Kidney (tissue), 13 donors: ENCODE measurements at regions not wholly inside any gene's neighbourhood (a gene's known extent, or its start where the extent isn't known, plus 50 kb on each side); places are given as distances from the start of the nearest gene placed in this dataset.

Experiments
- DNase-seq, 5 donors: peaks; one replicate each; pipeline ENCODE4 v3.0.0-alpha.2; 2013 to 2020
- FAIRE-seq: peaks from 2 replicates; lab custom pipeline; 2012; peaks lifted over from hg19 to GRCh38; lab: Jason Lieb, UNC
- H3K27ac ChIP-seq, 2 donors: one replicate each; pipeline ENCODE4 v1.7.0; 2013; ENCODE audit warnings: low read depth in 2 of 2, low read length in 2 of 2, inconsistent platforms in 1 of 2
- H3K27me3 ChIP-seq: one replicate; pipeline ENCODE4 v1.7.1; 2013; ENCODE audit warnings: low read length, inconsistent platforms; ENCODE audit not compliant: control insufficient read depth, insufficient read depth
- H3K36me3 ChIP-seq, 3 donors: one replicate each; pipeline versions ENCODE4 v1.7.0 to v1.7.1; 2013; ENCODE audit warnings: low read length in 3 of 3, control low read depth in 1 of 3, inconsistent platforms in 1 of 3; ENCODE audit not compliant: insufficient read depth in 3 of 3, control insufficient read depth in 2 of 3
- H3K4me1 ChIP-seq, 3 donors: one replicate each; pipeline versions ENCODE4 v1.7.0 to v1.7.1; 2013; ENCODE audit warnings: low read length in 3 of 3, inconsistent platforms in 1 of 3, low read depth in 1 of 3; ENCODE audit not compliant: control insufficient read depth in 2 of 3, insufficient read depth in 2 of 3
- H3K4me3 ChIP-seq, 3 donors: one replicate each; pipeline versions ENCODE4 v1.7.0 to v1.8.1; 2013; ENCODE audit warnings: low read length in 3 of 3, control low read depth in 1 of 3, inconsistent platforms in 1 of 3
- H3K9ac ChIP-seq, 3 donors: one replicate each; pipeline versions ENCODE4 v1.7.0 to v1.7.1; 2013; ENCODE audit warnings: low read length in 3 of 3, control low read depth in 1 of 3, inconsistent platforms in 1 of 3
- H3K9me3 ChIP-seq, 3 donors: one replicate each; pipeline versions ENCODE4 v1.7.0 to v1.7.1; 2013; ENCODE audit warnings: low read length in 3 of 3, control low read depth in 1 of 3, inconsistent platforms in 1 of 3; ENCODE audit not compliant: control insufficient read depth in 2 of 3, insufficient read depth in 1 of 3
- intact Hi-C: fragments of 100-400 bp; cut with DNase I; formaldehyde crosslinking; loops from one replicate; pipeline ENCODE4 v1.11.1; 2022
- TF ChIP-seq, protein P1 (sequence below): IDR thresholded peaks from 3 replicates; pipeline ENCODE4 v1.5.1; 2012; ENCODE audit warnings: mild to moderate bottlenecking, moderate library complexity, borderline replicate concordance; ENCODE audit not compliant: insufficient read depth; ENCODE audit errors: extremely low read depth
- donor health status: control.
- donor health status: control.
- donor health status: control.
- donor health status: control.
- donor health status: control.
- donor health status: DM: yes; HTN: yes; CAD: no.
- donor health status: Normal renal cell carcinoma (clear cell type).

DNA sequence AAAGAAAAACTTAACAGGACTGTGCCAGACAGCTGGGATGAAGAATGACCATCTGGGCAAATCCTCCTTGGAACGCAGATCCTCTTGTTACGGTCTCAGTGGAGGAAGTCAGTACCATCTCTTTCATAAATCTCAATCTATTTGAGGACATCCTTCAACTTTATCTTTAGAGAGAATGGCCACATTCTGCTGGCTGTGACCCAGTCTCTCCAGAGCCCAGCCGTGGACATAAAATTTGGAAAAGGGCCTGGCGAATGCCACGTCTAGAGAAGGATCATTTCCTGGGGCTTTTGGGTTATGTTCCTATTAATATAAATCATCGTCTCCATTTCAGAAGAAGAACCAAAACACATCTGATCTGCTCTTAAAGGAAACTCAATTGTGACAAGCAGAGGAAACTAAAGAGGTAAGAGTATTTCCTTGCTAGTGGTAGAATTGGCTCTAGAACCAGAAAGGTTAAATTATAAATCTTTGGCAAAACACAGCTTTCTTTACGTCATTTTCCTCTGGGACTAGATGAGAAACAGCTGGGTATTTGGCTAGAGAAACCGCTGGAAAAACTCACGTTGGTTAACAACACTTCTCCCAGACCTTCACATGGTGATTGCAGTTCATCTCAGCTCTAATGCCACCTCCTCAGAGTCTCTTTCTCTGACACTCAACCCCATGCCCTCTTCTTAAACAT, 164.7 kb downstream of the CHIC2 start:
- H3K27ac ChIP-seq = no peak overlapping the region
- peaks cover 0 to 3% (median 0%) of the 10 kb centered on the region in 3 donors for H3K4me1 ChIP-seq
- no peaks in the 10 kb centered on the region for H3K9me3 ChIP-seq
- H3K4me3 ChIP-seq = no peak overlapping the region
- no peaks in the 10 kb centered on the region for H3K27me3 ChIP-seq
- no peak overlapping the region for H3K9ac ChIP-seq
- peak in 3 of 5 donors; percentile 62 to 83 (median 72) for DNase-seq
- FAIRE-seq = no peak
- intact Hi-C loops = no loop called here
- no peaks in the 10 kb centered on the region for H3K36me3 ChIP-seq
- TF ChIP-seq, protein P1, sequence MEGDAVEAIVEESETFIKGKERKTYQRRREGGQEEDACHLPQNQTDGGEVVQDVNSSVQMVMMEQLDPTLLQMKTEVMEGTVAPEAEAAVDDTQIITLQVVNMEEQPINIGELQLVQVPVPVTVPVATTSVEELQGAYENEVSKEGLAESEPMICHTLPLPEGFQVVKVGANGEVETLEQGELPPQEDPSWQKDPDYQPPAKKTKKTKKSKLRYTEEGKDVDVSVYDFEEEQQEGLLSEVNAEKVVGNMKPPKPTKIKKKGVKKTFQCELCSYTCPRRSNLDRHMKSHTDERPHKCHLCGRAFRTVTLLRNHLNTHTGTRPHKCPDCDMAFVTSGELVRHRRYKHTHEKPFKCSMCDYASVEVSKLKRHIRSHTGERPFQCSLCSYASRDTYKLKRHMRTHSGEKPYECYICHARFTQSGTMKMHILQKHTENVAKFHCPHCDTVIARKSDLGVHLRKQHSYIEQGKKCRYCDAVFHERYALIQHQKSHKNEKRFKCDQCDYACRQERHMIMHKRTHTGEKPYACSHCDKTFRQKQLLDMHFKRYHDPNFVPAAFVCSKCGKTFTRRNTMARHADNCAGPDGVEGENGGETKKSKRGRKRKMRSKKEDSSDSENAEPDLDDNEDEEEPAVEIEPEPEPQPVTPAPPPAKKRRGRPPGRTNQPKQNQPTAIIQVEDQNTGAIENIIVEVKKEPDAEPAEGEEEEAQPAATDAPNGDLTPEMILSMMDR = no peak

DNA sequence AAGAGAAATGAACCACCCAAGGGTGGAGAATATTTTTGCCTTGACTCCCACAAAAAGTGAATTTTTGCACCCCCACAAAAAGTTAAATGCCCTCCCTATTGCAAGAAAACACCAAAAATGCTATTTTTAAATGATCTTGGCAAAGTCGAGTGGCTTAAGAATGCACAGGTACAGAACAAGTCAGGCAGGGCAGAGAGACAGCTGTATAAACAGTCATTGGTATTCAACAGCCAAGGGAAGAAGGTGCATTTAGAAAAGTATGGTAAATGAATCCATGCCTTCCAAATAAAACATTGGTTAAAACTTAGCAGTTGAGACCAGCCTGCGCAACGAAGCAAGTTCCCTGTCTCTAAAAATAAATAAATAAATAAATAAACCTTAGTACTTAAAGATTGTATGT, 169.3 kb downstream of the CHIC2 start:
- no peaks in the 10 kb centered on the region for H3K27me3 ChIP-seq
- H3K27ac ChIP-seq = no peak overlapping the region
- H3K36me3 ChIP-seq = no peaks in the 10 kb centered on the region
- peaks cover 0 to 5% (median under 1%) of the 10 kb centered on the region in 3 donors for H3K4me1 ChIP-seq
- no peak overlapping the region for H3K9ac ChIP-seq
- H3K4me3 ChIP-seq = no peak overlapping the region
- FAIRE-seq (no peak), DNase-seq (peak in 1 of 5 donors; percentile 39)
- TF ChIP-seq, protein P1 = no peak
- no peaks in the 10 kb centered on the region for H3K9me3 ChIP-seq
- intact Hi-C loops = no loop called here

DNA sequence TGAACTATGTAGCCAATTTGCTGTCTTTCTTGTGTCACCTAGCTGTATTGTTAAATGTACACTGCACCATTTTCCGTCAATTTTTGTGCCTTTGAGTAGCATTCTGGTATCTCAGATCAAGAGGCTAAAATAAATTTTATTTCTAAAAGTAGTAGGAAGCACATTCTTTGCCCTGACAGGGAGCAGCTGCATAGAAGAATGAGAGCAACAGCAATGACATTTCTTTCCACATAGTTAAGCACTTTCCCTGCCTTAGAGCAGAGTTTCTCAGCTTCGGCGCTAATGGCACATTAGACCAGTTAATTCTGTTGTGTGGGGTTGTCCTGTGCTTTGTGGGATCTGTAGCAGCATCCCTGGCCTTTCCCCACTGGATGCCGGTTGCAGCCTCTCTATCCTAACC, 173.9 kb downstream of the CHIC2 start:
- Histone ChIP-seq H3K9ac (no peak overlapping the region), H3K36me3 (no peaks in the 10 kb centered on the region), H3K4me3 (no peak overlapping the region), H3K27ac (no peak overlapping the region), H3K9me3 (no peaks in the 10 kb centered on the region), H3K27me3 (no peaks in the 10 kb centered on the region), H3K4me1 (peaks cover 0 to 6% (median 4%) of the 10 kb centered on the region in 3 donors)
- FAIRE-seq = no peak
- TF ChIP-seq, protein P1 = no peak
- peak in 2 of 5 donors; percentile 38 to 81 for DNase-seq
- intact Hi-C loops = no loop called here
